Neural cell (in vitro differentiated cells): ENCODE measurements at regions not wholly inside any gene's neighbourhood (a gene's known extent, or its start where the extent isn't known, plus 50 kb on each side); places are given as distances from the start of the nearest gene placed in this dataset.

ENCODE experiments used
- EP300 ChIP-seq: fragments of 450-650 bp; conservative IDR thresholded peaks from 2 replicates; pipeline ENCODE4 v1.6.1; 2014; ENCODE audit warnings: antibody characterized with exemption, mild to moderate bottlenecking, moderate library complexity; ENCODE audit not compliant: poor library complexity, severe bottlenecking
- EZH2 ChIP-seq: fragments of 200-600, 300-800 bp; shearing (Covaris generic), sonication (generic); IDR thresholded peaks from 2 replicates; pipeline ENCODE4 v1.6.1; 2014; ENCODE audit warnings: antibody characterized with exemption, low read length, borderline replicate concordance, mild to moderate bottlenecking; ENCODE audit not compliant: insufficient read depth, poor library complexity, severe bottlenecking
- POLR2AphosphoS5 ChIP-seq: IDR thresholded peaks from 2 replicates; pipeline ENCODE4 v1.6.1; 2012
- RAD21 ChIP-seq: fragments of 450-650 bp; conservative IDR thresholded peaks from 2 replicates; pipeline ENCODE4 v1.6.1; 2014; ENCODE audit warnings: antibody characterized with exemption, mild to moderate bottlenecking, moderate library complexity
- REST ChIP-seq: IDR thresholded peaks from 2 replicates; pipeline ENCODE4 v1.6.1; 2012; ENCODE audit warnings: borderline replicate concordance
- SMC3 ChIP-seq: fragments of 450-650 bp; conservative IDR thresholded peaks from 2 replicates; pipeline ENCODE4 v1.6.1; 2014; ENCODE audit warnings: antibody characterized with exemption, mild to moderate bottlenecking, moderate library complexity; ENCODE audit not compliant: poor library complexity
- TAF1 ChIP-seq: IDR thresholded peaks from 2 replicates; pipeline ENCODE4 v1.6.1; 2012; ENCODE audit warnings: low read depth
- TF ChIP-seq, protein P1 (sequence below): fragments of 450-650 bp; IDR thresholded peaks from 2 replicates; pipeline ENCODE4 v1.5.1; 2014; ENCODE audit warnings: antibody characterized with exemption, mild to moderate bottlenecking, moderate library complexity; ENCODE audit not compliant: poor library complexity, severe bottlenecking

- TF ChIP-seq REST = no peak
- TF ChIP-seq, protein P1, sequence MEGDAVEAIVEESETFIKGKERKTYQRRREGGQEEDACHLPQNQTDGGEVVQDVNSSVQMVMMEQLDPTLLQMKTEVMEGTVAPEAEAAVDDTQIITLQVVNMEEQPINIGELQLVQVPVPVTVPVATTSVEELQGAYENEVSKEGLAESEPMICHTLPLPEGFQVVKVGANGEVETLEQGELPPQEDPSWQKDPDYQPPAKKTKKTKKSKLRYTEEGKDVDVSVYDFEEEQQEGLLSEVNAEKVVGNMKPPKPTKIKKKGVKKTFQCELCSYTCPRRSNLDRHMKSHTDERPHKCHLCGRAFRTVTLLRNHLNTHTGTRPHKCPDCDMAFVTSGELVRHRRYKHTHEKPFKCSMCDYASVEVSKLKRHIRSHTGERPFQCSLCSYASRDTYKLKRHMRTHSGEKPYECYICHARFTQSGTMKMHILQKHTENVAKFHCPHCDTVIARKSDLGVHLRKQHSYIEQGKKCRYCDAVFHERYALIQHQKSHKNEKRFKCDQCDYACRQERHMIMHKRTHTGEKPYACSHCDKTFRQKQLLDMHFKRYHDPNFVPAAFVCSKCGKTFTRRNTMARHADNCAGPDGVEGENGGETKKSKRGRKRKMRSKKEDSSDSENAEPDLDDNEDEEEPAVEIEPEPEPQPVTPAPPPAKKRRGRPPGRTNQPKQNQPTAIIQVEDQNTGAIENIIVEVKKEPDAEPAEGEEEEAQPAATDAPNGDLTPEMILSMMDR = no peak
- TF ChIP-seq RAD21 = no peak
- no peak for TF ChIP-seq POLR2AphosphoS5
- TF ChIP-seq EZH2 = no peak
- TF ChIP-seq SMC3 = no peak
- TF ChIP-seq TAF1 = no peak
- TF ChIP-seq EP300 = no peak
Measured at GRCh38 chr10:123326674-123327073, 172.5 kb downstream of the BUB3 start.
